Aorta (tissue), 5 donors: ENCODE measurements at regions not wholly inside any gene's neighbourhood (a gene's known extent, or its start where the extent isn't known, plus 50 kb on each side); places are given as distances from the start of the nearest gene placed in this dataset.

ENCODE experiments used
- ATAC-seq: fragments of 200-7000 bp; cut with Tn5 transposase; one replicate; pipeline ENCODE4 v1.9.1; 2022; ENCODE audit warnings: moderate library complexity; ENCODE audit not compliant: low FRiP score
- DNase-seq, 2 donors: peaks; one replicate each; pipeline ENCODE4 v3.0.0-alpha.2; 2020
- H3K27ac ChIP-seq, 2 donors: one replicate each; pipeline ENCODE4 v1.5.1; 2013; ENCODE audit warnings: low read length in 2 of 2, mild to moderate bottlenecking in 2 of 2, moderate library complexity in 2 of 2, control low read depth in 1 of 2, inconsistent platforms in 1 of 2, low read depth in 1 of 2
- H3K27me3 ChIP-seq, 2 donors: one replicate each; pipeline ENCODE4 v1.6.1; 2013; ENCODE audit warnings: control low read depth in 1 of 2, low read length in 1 of 2, mild to moderate bottlenecking in 1 of 2, moderate library complexity in 1 of 2; ENCODE audit not compliant: insufficient read depth in 2 of 2, control insufficient read depth in 1 of 2
- H3K36me3 ChIP-seq, 2 donors: one replicate each; pipeline ENCODE4 v1.6.1; 2013; ENCODE audit warnings: control low read depth in 1 of 2, low read length in 1 of 2, mild to moderate bottlenecking in 1 of 2; ENCODE audit not compliant: insufficient read depth in 2 of 2, control insufficient read depth in 1 of 2
- H3K4me1 ChIP-seq, 2 donors: one replicate each; pipeline ENCODE4 v1.6.1; 2013; ENCODE audit warnings: low read length in 2 of 2, control low read depth in 1 of 2, mild to moderate bottlenecking in 1 of 2, moderate library complexity in 1 of 2; ENCODE audit not compliant: insufficient read depth in 2 of 2, control insufficient read depth in 1 of 2
- H3K4me3 ChIP-seq, 2 donors: one replicate each; pipeline ENCODE4 v1.5.1; 2013; ENCODE audit warnings: low read length in 2 of 2, control low read depth in 1 of 2, mild to moderate bottlenecking in 1 of 2
- H3K9me3 ChIP-seq: one replicate; pipeline ENCODE4 v1.6.1; 2013; ENCODE audit warnings: mild to moderate bottlenecking, low read length; ENCODE audit not compliant: control insufficient read depth
- WGBS, 2 donors: extraction: QIAGEN DNeasy Blood & Tissue Kit; methylation state at CpG; one replicate each; pipeline ENCODE4 v1.1.7; 2013; 5-methylcytosine and 5-hydroxymethylcytosine counted together
- intact Hi-C, 2 donors: fragments of 100-400 bp; cut with DNase I; formaldehyde crosslinking; loops; one replicate each; pipeline versions ENCODE4 v1.14.2 to v1.15.0; 2022
- donor health status: healthy with polysubstance abuse.
- donor health status: Bipolar disorder and iron deficiency.
- donor health status: DM: no; HTN: no; CAD: no.
- donor health status: DM: no; HTN: no; CAD: no.
- donor health status: DM: yes; HTN: yes; CAD: no.

- Histone ChIP-seq H3K27me3 (no peaks in the 10 kb centered on the region), H3K27ac (no peak overlapping the region), H3K4me1 (no peaks in the 10 kb centered on the region), H3K4me3 (no peak overlapping the region), H3K9me3 (no peaks in the 10 kb centered on the region), H3K36me3 (no peaks in the 10 kb centered on the region)
- DNase-seq (no peak), ATAC-seq (no peak)
- WGBS, 2 donors: 90 to 93% methylated on average over 3 of the region's 3 CpGs
- intact Hi-C loops: no loop called here
Observed at GRCh38 chr20:19952392-19952791, 64.8 kb upstream of the NAA20 start.

GRCh38 chr20:19953606-19954005 lies 63.6 kb upstream of the NAA20 start:
- ATAC-seq (no peak), DNase-seq (no peak)
- Histone ChIP-seq H3K4me3 (no peak overlapping the region), H3K4me1 (no peaks in the 10 kb centered on the region), H3K36me3 (no peaks in the 10 kb centered on the region), H3K9me3 (no peaks in the 10 kb centered on the region), H3K27ac (no peak overlapping the region), H3K27me3 (no peaks in the 10 kb centered on the region)
- intact Hi-C loops: no loop called here

GRCh38 chr20:19956976-19957375 lies 60.2 kb upstream of the NAA20 start:
- H3K27me3 ChIP-seq: no peaks in the 10 kb centered on the region
- no peaks in the 10 kb centered on the region for H3K4me1 ChIP-seq
- no peak for ATAC-seq
- H3K9me3 ChIP-seq: no peaks in the 10 kb centered on the region
- 96 to 98% methylated on average over 4 of the region's 4 CpGs for WGBS, 2 donors
- DNase-seq: no peak
- H3K27ac ChIP-seq: no peak overlapping the region
- H3K36me3 ChIP-seq: peaks cover 0 to 5% of the 10 kb centered on the region in 2 donors
- H3K4me3 ChIP-seq: no peak overlapping the region
- intact Hi-C loops: loop anchor here in 1 of 2 donors (2.0 kb wide), 1 partner anchor 20 kb away; no protein-coding TSS in a partner anchor

GRCh38 chr20:19958219-19958618 lies 58.9 kb upstream of the NAA20 start:
- Histone ChIP-seq H3K36me3 (peaks cover 0 to 5% of the 10 kb centered on the region in 2 donors), H3K27ac (no peak overlapping the region), H3K4me3 (no peak overlapping the region), H3K4me1 (no peaks in the 10 kb centered on the region), H3K9me3 (no peaks in the 10 kb centered on the region), H3K27me3 (no peaks in the 10 kb centered on the region)
- ATAC-seq (no peak), DNase-seq (no peak)
- intact Hi-C loops: no loop called here
- WGBS, 2 donors: 92 to 94% methylated on average over 3 of the region's 3 CpGs

GRCh38 chr20:19958928-19959327 lies 58.2 kb upstream of the NAA20 start:
- no peaks in the 10 kb centered on the region for H3K4me1 ChIP-seq
- intact Hi-C loops: no loop called here
- ATAC-seq: no peak
- H3K36me3 ChIP-seq: peaks cover 0 to 5% of the 10 kb centered on the region in 2 donors
- H3K9me3 ChIP-seq: no peaks in the 10 kb centered on the region
- H3K27ac ChIP-seq: no peak overlapping the region
- H3K27me3 ChIP-seq: no peaks in the 10 kb centered on the region
- H3K4me3 ChIP-seq: no peak overlapping the region
- 82 to 88% methylated on average over 4 of the region's 4 CpGs for WGBS, 2 donors
- no peak for DNase-seq

GRCh38 chr20:19960745-19961144 lies 56.4 kb upstream of the NAA20 start:
- Histone ChIP-seq H3K27ac (no peak overlapping the region), H3K9me3 (no peaks in the 10 kb centered on the region), H3K4me1 (no peaks in the 10 kb centered on the region), H3K27me3 (no peaks in the 10 kb centered on the region), H3K4me3 (no peak overlapping the region), H3K36me3 (peaks cover 0 to 5% of the 10 kb centered on the region in 2 donors)
- no peak for DNase-seq
- 89 to 95% methylated on average over 2 of the region's 2 CpGs for WGBS, 2 donors
- intact Hi-C loops: no loop called here
- ATAC-seq: no peak

GRCh38 chr20:19961293-19961692 lies 55.9 kb upstream of the NAA20 start:
- Histone ChIP-seq H3K4me3 (no peak overlapping the region), H3K27ac (no peak overlapping the region), H3K9me3 (no peaks in the 10 kb centered on the region), H3K27me3 (no peaks in the 10 kb centered on the region), H3K4me1 (no peaks in the 10 kb centered on the region), H3K36me3 (peaks cover 0 to 5% of the 10 kb centered on the region in 2 donors)
- intact Hi-C loops: no loop called here
- no peak for ATAC-seq
- 76 to 79% methylated on average over 6 of the region's 6 CpGs for WGBS, 2 donors
- no peak for DNase-seq

GRCh38 chr20:19962958-19963357 lies 54.2 kb upstream of the NAA20 start:
- no peak for ATAC-seq
- no peak overlapping the region for H3K27ac ChIP-seq
- DNase-seq: no peak
- H3K9me3 ChIP-seq: no peaks in the 10 kb centered on the region
- peaks cover 0 to 6% of the 10 kb centered on the region in 2 donors for H3K36me3 ChIP-seq
- no peaks in the 10 kb centered on the region for H3K27me3 ChIP-seq
- 95 to 96% methylated on average over 6 of the region's 6 CpGs for WGBS, 2 donors
- intact Hi-C loops: no loop called here
- no peaks in the 10 kb centered on the region for H3K4me1 ChIP-seq
- H3K4me3 ChIP-seq: no peak overlapping the region

GRCh38 chr20:19964289-19965265 lies 52.6 kb upstream of the NAA20 start:
- WGBS, 2 donors: 66 to 68% methylated on average over 15 of the region's 15 CpGs
- H3K36me3 ChIP-seq: peaks cover 0 to 4% of the 10 kb centered on the region in 2 donors
- no peaks in the 10 kb centered on the region for H3K27me3 ChIP-seq
- DNase-seq (peak in 1 of 2 donors; percentile 70), ATAC-seq (peak; percentile 79)
- no peaks in the 10 kb centered on the region for H3K9me3 ChIP-seq
- no peak overlapping the region for H3K27ac ChIP-seq
- intact Hi-C loops: no loop called here
- no peak overlapping the region for H3K4me3 ChIP-seq
- H3K4me1 ChIP-seq: no peaks in the 10 kb centered on the region
